Gastrocnemius medialis (tissue), 4 donors: ENCODE measurements at regions not wholly inside any gene's neighbourhood (a gene's known extent, or its start where the extent isn't known, plus 50 kb on each side); places are given as distances from the start of the nearest gene placed in this dataset.

Experiments
- ATAC-seq, 2 donors: fragments of 150-250 bp; one replicate each; pipeline ENCODE4 v1.9.1; 2016
- DNase-seq, 2 donors: peaks; one replicate each; pipeline ENCODE4 v3.0.0-alpha.2; 2019
- H3K27ac ChIP-seq, 4 donors: fragments of 200-600 bp; sonication (generic); 1 replicate in 1 of 4; 2 replicates in 3 of 4; pipeline ENCODE4 v1.5.1; 2016 to 2018; ENCODE audit warnings: mild to moderate bottlenecking in 2 of 4, moderate library complexity in 1 of 4
- H3K27me3 ChIP-seq, 3 donors: fragments of 200-600 bp; sonication (generic) in 2 of 3; 1 replicate in 1 of 3; 2 replicates in 2 of 3; pipeline versions ENCODE4 v1.5.1 to v1.6.0; 2016 to 2019; ENCODE audit warnings: mild to moderate bottlenecking in 1 of 3, moderate library complexity in 1 of 3
- H3K36me3 ChIP-seq, 2 donors: fragments of 200-600 bp; sonication (generic) in 1 of 2; one replicate each; pipeline ENCODE4 v1.5.1; 2017 to 2018
- H3K4me1 ChIP-seq, 2 donors: fragments of 200-600 bp; sonication (generic) in 1 of 2; one replicate each; pipeline ENCODE4 v1.5.1; 2016 to 2017; ENCODE audit warnings: mild to moderate bottlenecking in 2 of 2
- H3K4me3 ChIP-seq, 4 donors: fragments of 200-600 bp; sonication (generic) in 3 of 4; 1 replicate in 1 of 4; 2 replicates in 3 of 4; pipeline ENCODE4 v1.5.1; 2016 to 2019; ENCODE audit warnings: mild to moderate bottlenecking in 2 of 4
- H3K9me3 ChIP-seq, 3 donors: fragments of 200-600 bp; sonication (generic) in 2 of 3; 1 replicate in 1 of 3; 2 replicates in 2 of 3; pipeline ENCODE4 v1.5.1; 2016 to 2019
- CTCF ChIP-seq, 5 experiments: fragments of 450-650 bp in 3 of 5; fragments of 200-600 bp in 2 of 5; sonication (generic) in 2 of 5; IDR thresholded peaks in 4 of 5; conservative IDR thresholded peaks in 1 of 5; 1 replicate in 4 of 5; 2 replicates in 1 of 5; pipeline ENCODE4 v1.5.1; 2016 to 2019; ENCODE audit warnings: antibody characterized with exemption in 5 of 5, mild to moderate bottlenecking in 3 of 5, moderate library complexity in 3 of 5
- POLR2A ChIP-seq, 2 donors: fragments of 450-650 bp; IDR thresholded peaks; one replicate each; pipeline ENCODE4 v1.6.1; 2017; ENCODE audit warnings: antibody characterized with exemption in 2 of 2, mild to moderate bottlenecking in 2 of 2, moderate library complexity in 2 of 2
- in situ Hi-C, 4 donors: fragments of 200-750 bp; cut with MboI; loops; one replicate each; pipeline versions ENCODE4 v1.15.0 to v1.8.0; 2017; ENCODE audit warnings: low sequenced_read_pairs in 4 of 4
- intact Hi-C: fragments of 100-400 bp; cut with DNase I; formaldehyde crosslinking; loops from one replicate; pipeline ENCODE4 v1.15.1; 2023; ENCODE audit warnings: low total_unique reads

- Histone ChIP-seq H3K4me3 (no peak overlapping the region), H3K27me3 (no peaks in the 10 kb centered on the region), H3K9me3 (no peaks in the 10 kb centered on the region), H3K36me3 (no peaks in the 10 kb centered on the region), H3K4me1 (no peaks in the 10 kb centered on the region), H3K27ac (no peak overlapping the region)
- intact Hi-C loops (no loop called here), in situ Hi-C loops (no loop called here)
- TF ChIP-seq CTCF (IDR thresholded peaks at IDR 0.05 in 4 of 5, conservative IDR thresholded peaks at IDR 0.05 in 1 of 5) = no peak
- no peak for TF ChIP-seq POLR2A (IDR thresholded peaks at IDR 0.05)
- no peak for ATAC-seq
- DNase-seq = no peak
Observed at GRCh38 chr3:104596054-104596453, 770.7 kb upstream of the ALCAM start.

- H3K4me3 ChIP-seq = no peak overlapping the region
- H3K27ac ChIP-seq = no peak overlapping the region
- no peak for DNase-seq
- H3K36me3 ChIP-seq = no peaks in the 10 kb centered on the region
- no peaks in the 10 kb centered on the region for H3K27me3 ChIP-seq
- in situ Hi-C loops (no loop called here), intact Hi-C loops (no loop called here)
- H3K4me1 ChIP-seq = no peaks in the 10 kb centered on the region
- TF ChIP-seq POLR2A (IDR thresholded peaks at IDR 0.05) (no peak), CTCF (IDR thresholded peaks at IDR 0.05 in 4 of 5, conservative IDR thresholded peaks at IDR 0.05 in 1 of 5) (no peak)
- no peak for ATAC-seq
- H3K9me3 ChIP-seq = no peaks in the 10 kb centered on the region
Observed at GRCh38 chr3:104596551-104596950, 770.2 kb upstream of the ALCAM start.

- intact Hi-C loops = no loop called here
- Histone ChIP-seq H3K4me1 (no peaks in the 10 kb centered on the region), H3K27me3 (no peaks in the 10 kb centered on the region), H3K27ac (no peak overlapping the region), H3K36me3 (no peaks in the 10 kb centered on the region), H3K4me3 (no peak overlapping the region), H3K9me3 (no peaks in the 10 kb centered on the region)
- in situ Hi-C loops = no loop called here
- DNase-seq (no peak), ATAC-seq (no peak)
- TF ChIP-seq POLR2A (IDR thresholded peaks at IDR 0.05) = no peak
- TF ChIP-seq CTCF (IDR thresholded peaks at IDR 0.05 in 4 of 5, conservative IDR thresholded peaks at IDR 0.05 in 1 of 5) = no peak
Observed at GRCh38 chr3:104598848-104599511, 767.7 kb upstream of the ALCAM start.

GRCh38 chr3:104604326-104605010 is 762.2 kb upstream of the ALCAM start:
- no peak for TF ChIP-seq CTCF (IDR thresholded peaks at IDR 0.05 in 4 of 5, conservative IDR thresholded peaks at IDR 0.05 in 1 of 5)
- no peak for TF ChIP-seq POLR2A (IDR thresholded peaks at IDR 0.05)
- no peaks in the 10 kb centered on the region for H3K27me3 ChIP-seq
- H3K9me3 ChIP-seq = no peaks in the 10 kb centered on the region
- intact Hi-C loops (no loop called here), in situ Hi-C loops (no loop called here)
- no peak for DNase-seq
- H3K4me1 ChIP-seq = no peaks in the 10 kb centered on the region
- no peak for ATAC-seq
- H3K4me3 ChIP-seq = no peak overlapping the region
- no peak overlapping the region for H3K27ac ChIP-seq
- H3K36me3 ChIP-seq = no peaks in the 10 kb centered on the region
